H9 (cell line): ENCODE measurements at regions not wholly inside any gene's neighbourhood (a gene's known extent, or its start where the extent isn't known, plus 50 kb on each side); places are given as distances from the start of the nearest gene placed in this dataset.

ENCODE experiments used
- DNase-seq: peaks from one replicate; pipeline ENCODE4 v3.0.0-alpha.2; 2017
- H2AFZ ChIP-seq: one replicate; pipeline ENCODE4 v1.6.1; 2013; ENCODE audit warnings: mild to moderate bottlenecking, low read length, control low read depth, moderate library complexity
- H2AK5ac ChIP-seq: 2 replicates; pipeline ENCODE4 v1.6.1; 2013; ENCODE audit warnings: low read length, control low read depth, mixed read lengths; ENCODE audit not compliant: insufficient read length
- H2BK120ac ChIP-seq: one replicate; pipeline ENCODE4 v1.6.1; 2013; ENCODE audit warnings: low read depth, mild to moderate bottlenecking, low read length, control low read depth, inconsistent platforms; ENCODE audit not compliant: poor library complexity, severe bottlenecking
- H2BK12ac ChIP-seq: 2 replicates; pipeline ENCODE4 v1.6.1; 2013; ENCODE audit warnings: low read length, control low read depth, mixed read lengths, low read depth; ENCODE audit not compliant: insufficient read length
- H2BK15ac ChIP-seq: 2 replicates; pipeline ENCODE4 v1.6.1; 2013; ENCODE audit warnings: low read depth, low read length, control low read depth
- H2BK20ac ChIP-seq: one replicate; pipeline ENCODE4 v1.6.1; 2013; ENCODE audit warnings: low read depth, mild to moderate bottlenecking, low read length, control low read depth, inconsistent platforms; ENCODE audit not compliant: poor library complexity, severe bottlenecking
- H2BK5ac ChIP-seq: 2 replicates; pipeline ENCODE4 v1.6.1; 2013; ENCODE audit warnings: low read length, control low read depth, mixed read lengths; ENCODE audit not compliant: insufficient read length
- H3K14ac ChIP-seq: 2 replicates; pipeline ENCODE4 v1.6.1; 2013; ENCODE audit warnings: low read length, control low read depth; ENCODE audit not compliant: insufficient read depth
- H3K18ac ChIP-seq: 2 replicates; pipeline ENCODE4 v1.6.1; 2013; ENCODE audit warnings: low read depth, mild to moderate bottlenecking, mixed read lengths, low read length, control low read depth; ENCODE audit not compliant: insufficient read length
- H3K23ac ChIP-seq: 2 replicates; pipeline ENCODE4 v1.6.1; 2013; ENCODE audit warnings: low read length, control low read depth, mixed read lengths, low read depth; ENCODE audit not compliant: insufficient read length
- H3K23me2 ChIP-seq: 2 replicates; pipeline ENCODE4 v1.6.1; 2013; ENCODE audit warnings: low read depth, mild to moderate bottlenecking, mixed read lengths, low read length, control low read depth; ENCODE audit not compliant: insufficient read length, poor library complexity, severe bottlenecking
- H3K27ac ChIP-seq: 2 replicates; pipeline ENCODE4 v1.5.1; 2013; ENCODE audit warnings: low read length, control low read depth, mixed read lengths, low read depth; ENCODE audit not compliant: insufficient read length
- H3K27me3 ChIP-seq: 2 replicates; pipeline ENCODE4 v1.6.1; 2013; ENCODE audit warnings: low read length, control low read depth, inconsistent platforms; ENCODE audit not compliant: insufficient read depth
- H3K4ac ChIP-seq: 2 replicates; pipeline ENCODE4 v1.6.1; 2013; ENCODE audit warnings: low read depth, mild to moderate bottlenecking, control low read depth, inconsistent platforms, low read length, moderate library complexity
- H3K4me1 ChIP-seq: 2 replicates; pipeline ENCODE4 v1.6.1; 2013; ENCODE audit warnings: low read length, control low read depth, inconsistent platforms; ENCODE audit not compliant: insufficient read depth
- H3K4me2 ChIP-seq: 2 replicates; pipeline ENCODE4 v1.6.1; 2013; ENCODE audit warnings: low read length, control low read depth, mixed read lengths; ENCODE audit not compliant: insufficient read length, insufficient read depth
- H3K56ac ChIP-seq: 2 replicates; pipeline ENCODE4 v1.6.1; 2013; ENCODE audit warnings: low read depth, mild to moderate bottlenecking, mixed read lengths, low read length, control low read depth; ENCODE audit not compliant: insufficient read length
- H3K79me1 ChIP-seq: 2 replicates; pipeline ENCODE4 v1.6.1; 2013; ENCODE audit warnings: low read depth, mild to moderate bottlenecking, moderate library complexity, low read length, control low read depth, inconsistent platforms; ENCODE audit not compliant: insufficient read depth, poor library complexity, severe bottlenecking
- H3K79me2 ChIP-seq: 2 replicates; pipeline ENCODE4 v1.6.1; 2013; ENCODE audit warnings: low read length, control low read depth, inconsistent platforms; ENCODE audit not compliant: insufficient read depth
- H3K9ac ChIP-seq: 2 replicates; pipeline ENCODE4 v1.6.1; 2013; ENCODE audit warnings: low read length, control low read depth, mixed read lengths; ENCODE audit not compliant: insufficient read length; ENCODE audit errors: extremely low read depth
- H3K9me3 ChIP-seq: one replicate; pipeline ENCODE4 v1.6.1; 2013; ENCODE audit warnings: low read depth, low read length, inconsistent platforms; ENCODE audit not compliant: control insufficient read depth
- H3T11ph ChIP-seq: one replicate; pipeline ENCODE4 v1.6.1; 2013; ENCODE audit warnings: mild to moderate bottlenecking, low read length, control low read depth, inconsistent platforms
- H4K20me1 ChIP-seq: one replicate; pipeline ENCODE4 v1.6.1; 2013; ENCODE audit not compliant: control insufficient read depth, insufficient read length, insufficient read depth
- H4K5ac ChIP-seq: 2 replicates; pipeline ENCODE4 v1.6.1; 2013; ENCODE audit warnings: low read depth, mild to moderate bottlenecking, mixed read lengths, low read length, control low read depth; ENCODE audit not compliant: insufficient read length
- H4K8ac ChIP-seq: replicated peaks from 2 replicates; pipeline ENCODE4 v1.6.1; 2013; ENCODE audit warnings: low read length, control low read depth, mixed read lengths, low read depth; ENCODE audit not compliant: insufficient read length
- H4K91ac ChIP-seq: 2 replicates; pipeline ENCODE4 v1.6.1; 2013; ENCODE audit warnings: low read depth, mild to moderate bottlenecking, moderate library complexity, mixed read lengths, low read length, control low read depth; ENCODE audit not compliant: insufficient read length
- H3K27ac Mint-ChIP-seq, 3 experiments: 2 replicates in 2 of 3; 3 replicates in 1 of 3; pipeline ENCODE4 v1.8.0; 2020 to 2021; ENCODE audit warnings: mixed read lengths in 3 of 3, mild to moderate bottlenecking in 1 of 3, moderate library complexity in 1 of 3
- H3K27me3 Mint-ChIP-seq: 2 replicates; pipeline ENCODE4 v1.8.0; 2021; ENCODE audit warnings: low read depth, mild to moderate bottlenecking, moderate library complexity, mixed read lengths
- H3K36me3 Mint-ChIP-seq, 3 experiments: 2 replicates in 2 of 3; 3 replicates in 1 of 3; pipeline ENCODE4 v1.8.0; 2020 to 2021; ENCODE audit warnings: low read depth in 3 of 3, mixed read lengths in 3 of 3; ENCODE audit not compliant: insufficient read depth in 1 of 3
- H3K4me1 Mint-ChIP-seq, 2 experiments: 2 replicates each; pipeline ENCODE4 v1.8.0; 2020; ENCODE audit warnings: mixed read lengths in 2 of 2
- H3K4me3 Mint-ChIP-seq, 2 experiments: 2 replicates in 1 of 2; 3 replicates in 1 of 2; pipeline ENCODE4 v1.8.0; 2020 to 2021; ENCODE audit warnings: mild to moderate bottlenecking in 2 of 2, mixed read lengths in 2 of 2, moderate library complexity in 1 of 2
- H3K9me3 Mint-ChIP-seq, 2 experiments: 2 replicates in 1 of 2; 3 replicates in 1 of 2; pipeline ENCODE4 v1.8.0; 2020; ENCODE audit warnings: mild to moderate bottlenecking in 2 of 2, mixed read lengths in 2 of 2, moderate library complexity in 1 of 2
- WGBS: extraction: QIAGEN DNeasy Blood & Tissue Kit; methylation state at CpG from one replicate; pipeline ENCODE4 v1.1.7; 2013; ENCODE audit warnings: missing lambda C conversion rate, low lambda C conversion rate, mixed read lengths; ENCODE audit not compliant: insufficient read length; ENCODE audit errors: extremely low coverage; 5-methylcytosine and 5-hydroxymethylcytosine counted together
- TF ChIP-seq, protein P1 (sequence below): fragments of 200-600 bp; sonication (generic); conservative IDR thresholded peaks from 3 replicates; pipeline ENCODE4 v1.8.0; 2021; ENCODE audit warnings: antibody characterized with exemption, mild to moderate bottlenecking

DNA sequence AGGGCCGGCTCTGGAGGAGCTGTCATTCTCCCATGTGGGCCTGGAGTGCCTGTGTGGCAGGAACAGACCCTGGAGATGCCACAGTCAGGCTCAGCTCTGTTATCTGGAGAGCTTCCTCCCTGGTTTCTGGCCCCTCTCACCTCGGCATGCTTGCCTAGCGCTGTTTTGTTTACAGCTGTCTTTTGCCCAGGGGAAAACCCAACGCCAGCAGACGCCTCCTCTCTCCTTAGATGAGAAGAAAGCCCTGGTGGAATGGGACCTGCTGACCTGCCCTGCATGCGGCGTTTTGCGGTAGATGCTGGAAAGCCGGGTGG lies 104.9 kb downstream of the CRYAA start:
- Histone ChIP-seq H4K20me1 (no peaks in the 10 kb centered on the region), H3K27ac (no peak overlapping the region), H2BK12ac (no peak overlapping the region), H3K23me2 (no peaks in the 10 kb centered on the region), H3K9ac (no peak overlapping the region), H2BK20ac (no peak overlapping the region), H2AK5ac (no peak overlapping the region), H2AFZ (no peak overlapping the region), H3K14ac (no peak overlapping the region), H3K18ac (no peak overlapping the region), H4K5ac (no peak overlapping the region), H3T11ph (no peak overlapping the region), H3K9me3 (no peaks in the 10 kb centered on the region), H3K4me2 (no peak overlapping the region), H3K4me1 (peaks cover 5% of the 10 kb centered on the region; the same call in 1 of the 2 replicates), H4K91ac (no peak overlapping the region), H3K79me2 (no peaks in the 10 kb centered on the region), H3K27me3 (no peaks in the 10 kb centered on the region), H3K23ac (no peak overlapping the region), H3K56ac (no peak overlapping the region), H3K4ac (no peak overlapping the region), H2BK5ac (no peak overlapping the region), H2BK15ac (no peak overlapping the region), H4K8ac (no peak overlapping the region), H2BK120ac (no peak overlapping the region), H3K79me1 (no peaks in the 10 kb centered on the region)
- TF ChIP-seq, protein P1, sequence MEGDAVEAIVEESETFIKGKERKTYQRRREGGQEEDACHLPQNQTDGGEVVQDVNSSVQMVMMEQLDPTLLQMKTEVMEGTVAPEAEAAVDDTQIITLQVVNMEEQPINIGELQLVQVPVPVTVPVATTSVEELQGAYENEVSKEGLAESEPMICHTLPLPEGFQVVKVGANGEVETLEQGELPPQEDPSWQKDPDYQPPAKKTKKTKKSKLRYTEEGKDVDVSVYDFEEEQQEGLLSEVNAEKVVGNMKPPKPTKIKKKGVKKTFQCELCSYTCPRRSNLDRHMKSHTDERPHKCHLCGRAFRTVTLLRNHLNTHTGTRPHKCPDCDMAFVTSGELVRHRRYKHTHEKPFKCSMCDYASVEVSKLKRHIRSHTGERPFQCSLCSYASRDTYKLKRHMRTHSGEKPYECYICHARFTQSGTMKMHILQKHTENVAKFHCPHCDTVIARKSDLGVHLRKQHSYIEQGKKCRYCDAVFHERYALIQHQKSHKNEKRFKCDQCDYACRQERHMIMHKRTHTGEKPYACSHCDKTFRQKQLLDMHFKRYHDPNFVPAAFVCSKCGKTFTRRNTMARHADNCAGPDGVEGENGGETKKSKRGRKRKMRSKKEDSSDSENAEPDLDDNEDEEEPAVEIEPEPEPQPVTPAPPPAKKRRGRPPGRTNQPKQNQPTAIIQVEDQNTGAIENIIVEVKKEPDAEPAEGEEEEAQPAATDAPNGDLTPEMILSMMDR = no peak
- Mint-ChIP-seq H3K4me1 (peaks cover 20 to 22% of the 10 kb centered on the region in 2 experiments), H3K27ac (no peak overlapping the region), H3K27me3 (peaks cover 14% of the 10 kb centered on the region), H3K36me3 (no peaks in the 10 kb centered on the region; a peak in 2 of 7 replicates), H3K9me3 (no peaks in the 10 kb centered on the region), H3K4me3 (no peak overlapping the region)
- DNase-seq = no peak
- no CpG with 5 or more reads among the region's 9 CpGs for WGBS
